A549 (cell line): ENCODE measurements at regions not wholly inside any gene's neighbourhood (a gene's known extent, or its start where the extent isn't known, plus 50 kb on each side); places are given as distances from the start of the nearest gene placed in this dataset.

Experiments
- ATAC-seq, 2 experiments: fragments of 200-7000 bp in 1 of 2; fragments of >200 bp in 1 of 2; cut with Nextera tagmentation in 1 of 2; cut with Tn5 transposase in 1 of 2; 3 replicates each; pipeline versions ENCODE4 v1.8.0 to v1.9.1; 2018 to 2020; ENCODE audit warnings: mild to moderate bottlenecking in 1 of 2, moderate library complexity in 1 of 2
- CTCF ChIA-PET: fragments of 300-600 bp; sonication (Branson Sonifier 250); formaldehyde crosslinking; extraction: SDS; loops from one replicate; lab custom pipeline; 2021; ENCODE audit warnings: antibody characterized with exemption, inconsistent platforms; lab: Yijun Ruan, JAX
- POLR2A ChIA-PET: fragments of 350-600 bp; formaldehyde crosslinking; extraction: SDS; loops from one replicate; lab custom pipeline; 2021; ENCODE audit warnings: antibody characterized with exemption, inconsistent platforms; lab: Yijun Ruan, JAX
- DNase-seq, 2 experiments: peaks; one replicate each; pipeline versions ENCODE4 v3.0.0 to v3.0.0-alpha.2; 2011 to 2016; ENCODE audit warnings: low read depth in 1 of 2, low spot score in 1 of 2
- FAIRE-seq: peaks from 2 replicates; lab custom pipeline; 2011; peaks lifted over from hg19 to GRCh38; lab: Jason Lieb, UNC
- H3K27ac ChIP-seq, 2 experiments: fragments of >200 bp; sonication (Bioruptor Twin); formaldehyde crosslinking; 3 replicates each; pipeline ENCODE4 v1.5.1; 2016 to 2017
- H3K4me1 ChIP-seq: fragments of >200 bp; sonication (Bioruptor Twin); formaldehyde crosslinking; 3 replicates; pipeline ENCODE4 v1.6.1; 2016
- H3K4me2 ChIP-seq: fragments of >200 bp; sonication (Bioruptor Twin); formaldehyde crosslinking; 3 replicates; pipeline ENCODE4 v1.6.1; 2016
- H3K4me3 ChIP-seq: fragments of >200 bp; sonication (Bioruptor Twin); formaldehyde crosslinking; 3 replicates; pipeline ENCODE4 v1.5.1; 2016
- H3K9me3 ChIP-seq: fragments of >200 bp; sonication (Bioruptor Twin); formaldehyde crosslinking; 3 replicates; pipeline ENCODE4 v1.6.1; 2016
- ATOH8 ChIP-seq: fragments of 250-450 bp; sonication (Bioruptor Pico); IDR thresholded peaks from 2 replicates; pipeline ENCODE4 v1.5.0; 2020; ENCODE audit warnings: low read depth, mild to moderate bottlenecking, moderate library complexity
- CBX2 ChIP-seq: fragments of 200-600 bp; sonication (generic); IDR thresholded peaks from 2 replicates; pipeline ENCODE4 v1.6.1; 2016; ENCODE audit warnings: low read depth, mild to moderate bottlenecking, borderline replicate concordance
- CEBPB ChIP-seq, 2 experiments: fragments of >200 bp in 1 of 2; sonication (Bioruptor Twin) in 1 of 2; formaldehyde crosslinking in 1 of 2; IDR thresholded peaks; 2 replicates each; pipeline ENCODE4 v1.6.1; 2012 to 2016
- CHD4 ChIP-seq: fragments of 200-600 bp; sonication (generic); IDR thresholded peaks from 2 replicates; pipeline ENCODE4 v1.6.1; 2016; ENCODE audit warnings: antibody characterized with exemption, mild to moderate bottlenecking, borderline replicate concordance
- CTCF ChIP-seq: fragments of >200 bp; sonication (Bioruptor Twin); formaldehyde crosslinking; IDR thresholded peaks from 3 replicates; pipeline ENCODE4 v1.5.1; 2016
- E2F6 ChIP-seq: IDR thresholded peaks from 2 replicates; pipeline ENCODE4 v1.6.1; 2012; ENCODE audit warnings: low read depth, borderline replicate concordance
- EHF ChIP-seq: fragments of 250-450 bp; sonication (Bioruptor Pico); IDR thresholded peaks from 2 replicates; pipeline ENCODE4 v1.5.0; 2020; ENCODE audit warnings: mild to moderate bottlenecking
- EP300 ChIP-seq, 2 experiments: fragments of >200 bp; sonication (Bioruptor Twin); formaldehyde crosslinking; IDR thresholded peaks; 2 replicates in 1 of 2; 3 replicates in 1 of 2; pipeline ENCODE4 v1.6.1; 2016 to 2017
- ESRRA ChIP-seq: fragments of 150-350 bp; IDR thresholded peaks from 2 replicates; pipeline ENCODE4 v1.6.1; 2014; ENCODE audit warnings: mild to moderate bottlenecking, low read length, borderline replicate concordance
- FOSL2 ChIP-seq, 2 experiments: fragments of 450-650 bp in 1 of 2; fragments of >200 bp in 1 of 2; sonication (Bioruptor Twin) in 1 of 2; formaldehyde crosslinking; IDR thresholded peaks; 2 replicates each; pipeline versions ENCODE4 v1.5.0 to v1.6.1; 2016 to 2020; ENCODE audit warnings: mild to moderate bottlenecking in 1 of 2, moderate library complexity in 1 of 2
- FOXS1 ChIP-seq: fragments of 250-450 bp; sonication (Bioruptor Pico); IDR thresholded peaks from 2 replicates; pipeline ENCODE4 v1.5.0; 2020; ENCODE audit warnings: mild to moderate bottlenecking, moderate library complexity
- HMGXB4 ChIP-seq: fragments of 250-450 bp; sonication (Bioruptor Pico); IDR thresholded peaks from 2 replicates; pipeline ENCODE4 v1.5.0; 2021; ENCODE audit warnings: mild to moderate bottlenecking, moderate library complexity, borderline replicate concordance
- JUN ChIP-seq, 2 experiments: fragments of >200 bp; sonication (Bioruptor Twin); formaldehyde crosslinking; IDR thresholded peaks; 2 replicates in 1 of 2; 3 replicates in 1 of 2; pipeline ENCODE4 v1.6.1; 2016 to 2017
- MYC ChIP-seq: IDR thresholded peaks from 2 replicates; pipeline ENCODE4 v1.6.1; 2012; ENCODE audit warnings: mild to moderate bottlenecking, inconsistent platforms, low read length, improper control_type of control experiment, borderline replicate concordance
- NFE2L2 ChIP-seq: fragments of 150-350 bp; conservative IDR thresholded peaks from 2 replicates; pipeline ENCODE4 v1.6.1; 2014; ENCODE audit warnings: low read length
- NPAS2 ChIP-seq: fragments of 250-450 bp; sonication (Bioruptor Pico); IDR thresholded peaks from 2 replicates; pipeline ENCODE4 v1.8.0; 2022; ENCODE audit warnings: mild to moderate bottlenecking, moderate library complexity, borderline replicate concordance
- POLR2A ChIP-seq: IDR thresholded peaks from 2 replicates; pipeline ENCODE4 v1.6.1; 2012; ENCODE audit warnings: mild to moderate bottlenecking, low read length
- RAD21 ChIP-seq, 2 experiments: fragments of >200 bp in 1 of 2; sonication (Bioruptor Twin) in 1 of 2; formaldehyde crosslinking in 1 of 2; IDR thresholded peaks in 1 of 2; conservative IDR thresholded peaks in 1 of 2; 2 replicates in 1 of 2; 3 replicates in 1 of 2; pipeline ENCODE4 v1.6.1; 2012 to 2018; ENCODE audit warnings: inconsistent platforms in 1 of 2
- RCOR1 ChIP-seq: fragments of 150-350 bp; IDR thresholded peaks from 2 replicates; pipeline ENCODE4 v1.6.1; 2014; ENCODE audit warnings: antibody characterized with exemption, low read length, low read depth
- RFX5 ChIP-seq: fragments of 450-650 bp; IDR thresholded peaks from 2 replicates; pipeline ENCODE4 v1.7.1; 2014; ENCODE audit warnings: antibody characterized with exemption, mild to moderate bottlenecking, moderate library complexity
- RNF2 ChIP-seq: fragments of 200-600 bp; sonication (generic); IDR thresholded peaks from 2 replicates; pipeline ENCODE4 v1.6.1; 2016; ENCODE audit warnings: low read depth, mild to moderate bottlenecking, antibody characterized with exemption, moderate library complexity, borderline replicate concordance
- SMC3 ChIP-seq: fragments of >200 bp; sonication (Bioruptor Twin); formaldehyde crosslinking; IDR thresholded peaks from 3 replicates; pipeline ENCODE4 v1.6.1; 2018; ENCODE audit warnings: inconsistent platforms
- SREBF2 ChIP-seq: fragments of 450-650 bp; IDR thresholded peaks from 2 replicates; pipeline ENCODE4 v1.6.1; 2014; ENCODE audit warnings: mild to moderate bottlenecking, moderate library complexity
- TP53 ChIP-seq: fragments of 250-450 bp; sonication (Bioruptor Pico); IDR thresholded peaks from 2 replicates; pipeline ENCODE4 v1.5.0; 2021; ENCODE audit warnings: mild to moderate bottlenecking, moderate library complexity
- ZNF302 ChIP-seq: fragments of 250-450 bp; sonication (Bioruptor Pico); IDR thresholded peaks from 2 replicates; pipeline ENCODE4 v1.9.0; 2021; ENCODE audit warnings: inconsistent platforms, mild to moderate bottlenecking, moderate library complexity
- WGBS: methylation state at CpG from one replicate; pipeline ENCODE4 v1.1.6; 2017; ENCODE audit errors: missing lambda C conversion rate; 5-methylcytosine and 5-hydroxymethylcytosine counted together

GRCh38 chr2:149908726-149909683 lies 321.4 kb upstream of the MMADHC start:
- Histone ChIP-seq H3K9me3 (no peaks in the 10 kb centered on the region), H3K4me1 (peaks cover 11% of the 10 kb centered on the region; the same call in 2 of the 3 replicates), H3K4me3 (no peak overlapping the region), H3K4me2 (peak overlapping the region; percentile 30; the same call in 2 of the 3 replicates)
- CTCF ChIA-PET = interaction anchor here (0.6 kb wide), 1 partner anchor 15 kb away, joined by 3 read pairs; no protein-coding TSS in a partner anchor
- 54% methylated on average over 3 of the region's 3 CpGs for WGBS
- no peak; a peak in 1 of 6 replicates for ATAC-seq
- TF ChIP-seq CBX2 (no peak), RNF2 (no peak), FOSL2 (IDR thresholded peaks at IDR 0.05) (no peak), FOSL2 (CRISPR knock-in tag; IDR thresholded peaks at IDR 0.05) (no peak)
- TF ChIP-seq, all 56 proteins: peak for 0
- DNase-seq (no peak), FAIRE-seq (no peak)
- H3K27ac ChIP-seq = no peak overlapping the region
- POLR2A ChIA-PET = no interaction called here

GRCh38 chr2:149906886-149907285 lies 319.3 kb upstream of the MMADHC start:
- FAIRE-seq (no peak), DNase-seq (no peak)
- CTCF ChIA-PET = no interaction called here
- POLR2A ChIA-PET = no interaction called here
- H3K4me2 ChIP-seq = no peak overlapping the region
- peaks cover 11% of the 10 kb centered on the region; the same call in 2 of the 3 replicates for H3K4me1 ChIP-seq
- no peak overlapping the region for H3K4me3 ChIP-seq
- no peaks in the 10 kb centered on the region for H3K9me3 ChIP-seq
- no peak for TF ChIP-seq CBX2
- no peak for TF ChIP-seq SMC3
- TF ChIP-seq RCOR1 = no peak
- TF ChIP-seq ESRRA = no peak
- TF ChIP-seq, all 56 proteins: peak for 0
- 87% methylated on average over 5 of the region's 5 CpGs for WGBS
- ATAC-seq = no peak
- H3K27ac ChIP-seq = no peak overlapping the region

GRCh38 chr2:149904352-149905175 lies 317.0 kb upstream of the MMADHC start:
- Histone ChIP-seq H3K4me1 (peaks cover 11% of the 10 kb centered on the region; the same call in 2 of the 3 replicates), H3K4me2 (no peak overlapping the region), H3K4me3 (no peak overlapping the region), H3K27ac (no peak overlapping the region), H3K9me3 (no peaks in the 10 kb centered on the region)
- WGBS = 73% methylated on average over 7 of the region's 7 CpGs
- ATAC-seq (no peak), DNase-seq (no peak), FAIRE-seq (no peak)
- POLR2A ChIA-PET = interaction anchor here (0.7 kb wide), 1 partner anchor 309 kb away, joined by 5 read pairs; no protein-coding TSS in a partner anchor
- CTCF ChIA-PET = no interaction called here
- TF ChIP-seq NPAS2 (CRISPR knock-in tag) = no peak
- no peak for TF ChIP-seq MYC
- TF ChIP-seq HMGXB4 (CRISPR knock-in tag) = no peak
- no peak for TF ChIP-seq RAD21 (conservative IDR thresholded peaks at IDR 0.05 in 1 of 2, IDR thresholded peaks at IDR 0.05 in 1 of 2)
- TF ChIP-seq E2F6 = no peak
- TF ChIP-seq FOXS1 (CRISPR knock-in tag) = no peak
- no peak for TF ChIP-seq CEBPB (IDR thresholded peaks at IDR 0.05)
- no peak for TF ChIP-seq ZNF302 (CRISPR knock-in tag)
- TF ChIP-seq CBX2 = no peak
- TF ChIP-seq TP53 (CRISPR knock-in tag) = no peak
- TF ChIP-seq EHF = no peak
- TF ChIP-seq NFE2L2 = no peak
- TF ChIP-seq CTCF = no peak
- TF ChIP-seq EP300 (IDR thresholded peaks at IDR 0.05) = no peak
- TF ChIP-seq CHD4 = no peak
- TF ChIP-seq ATOH8 (CRISPR knock-in tag) = no peak
- no peak for TF ChIP-seq JUN (IDR thresholded peaks at IDR 0.05)
- TF ChIP-seq POLR2A = no peak
- no peak for TF ChIP-seq RFX5
- TF ChIP-seq SREBF2 = no peak
